DND-41 (cell line): ENCODE measurements at regions not wholly inside any gene's neighbourhood (a gene's known extent, or its start where the extent isn't known, plus 50 kb on each side); places are given as distances from the start of the nearest gene placed in this dataset.

ENCODE experiments used
- ATAC-seq: fragments of 200-7000 bp; cut with Tn5 transposase; 3 replicates; pipeline ENCODE4 v1.9.1; 2021; ENCODE audit warnings: low read depth; ENCODE audit not compliant: insufficient read depth
- DNase-seq: peaks from one replicate; pipeline ENCODE4 v3.0.0-alpha.2; 2020
- H2AFZ ChIP-seq: 2 replicates; pipeline ENCODE4 v1.6.0; 2012; ENCODE audit warnings: low read depth, low read length
- H3K27ac ChIP-seq: 2 replicates; pipeline ENCODE4 v1.5.1; 2012; ENCODE audit warnings: low read length, inconsistent platforms
- H3K27me3 ChIP-seq: fragments of 200-600 bp; sonication (generic); 2 replicates; pipeline ENCODE4 v1.6.0; 2012; ENCODE audit warnings: low read length, mild to moderate bottlenecking, inconsistent platforms; ENCODE audit not compliant: insufficient read depth, poor library complexity
- H3K36me3 ChIP-seq: 2 replicates; pipeline ENCODE4 v1.5.1; 2012; ENCODE audit warnings: low read length, inconsistent platforms; ENCODE audit not compliant: insufficient read depth
- H3K4me1 ChIP-seq: 2 replicates; pipeline ENCODE4 v1.5.1; 2012; ENCODE audit warnings: mild to moderate bottlenecking, low read length; ENCODE audit not compliant: insufficient read depth
- H3K4me2 ChIP-seq: 2 replicates; pipeline ENCODE4 v1.6.0; 2012; ENCODE audit warnings: mild to moderate bottlenecking, moderate library complexity, low read length, inconsistent platforms; ENCODE audit not compliant: insufficient read depth
- H3K4me3 ChIP-seq, 2 experiments: fragments of 200-600 bp in 1 of 2; shearing (Covaris generic) in 1 of 2; 2 replicates each; pipeline ENCODE4 v1.5.1; 2012 to 2016; ENCODE audit warnings: inconsistent platforms in 2 of 2, low read length in 2 of 2, mild to moderate bottlenecking in 2 of 2, low read depth in 1 of 2, moderate library complexity in 1 of 2
- H3K79me2 ChIP-seq: 2 replicates; pipeline ENCODE4 v1.6.0; 2012; ENCODE audit warnings: low read length, inconsistent platforms; ENCODE audit not compliant: insufficient read depth
- H3K9ac ChIP-seq: 2 replicates; pipeline ENCODE4 v1.6.0; 2012; ENCODE audit warnings: low read depth, mild to moderate bottlenecking, inconsistent platforms, low read length, moderate library complexity
- H3K9me3 ChIP-seq: 2 replicates; pipeline ENCODE4 v1.5.1; 2012; ENCODE audit warnings: low read length, moderate library complexity, mild to moderate bottlenecking, inconsistent platforms; ENCODE audit not compliant: insufficient read depth, severe bottlenecking
- H4K20me1 ChIP-seq: 2 replicates; pipeline ENCODE4 v1.6.0; 2012; ENCODE audit warnings: low read length; ENCODE audit not compliant: insufficient read depth
- CTCF ChIP-seq: IDR thresholded peaks from 2 replicates; pipeline ENCODE4 v1.5.1; 2012; ENCODE audit warnings: borderline replicate concordance, low read length, moderate library complexity, mild to moderate bottlenecking; ENCODE audit not compliant: poor library complexity, severe bottlenecking; ENCODE audit errors: extremely low read depth
- EZH2 ChIP-seq: IDR thresholded peaks from 3 replicates; pipeline ENCODE4 v1.6.1; 2012; ENCODE audit warnings: borderline replicate concordance, low read depth, mild to moderate bottlenecking, moderate library complexity, low read length, inconsistent platforms; ENCODE audit not compliant: severe bottlenecking

- H2AFZ ChIP-seq, result no peak overlapping the region
- no peaks in the 10 kb centered on the region for H3K27me3 ChIP-seq
- no peaks in the 10 kb centered on the region for H3K36me3 ChIP-seq
- no peak overlapping the region for H3K4me3 ChIP-seq
- no peak for TF ChIP-seq CTCF
- TF ChIP-seq EZH2, result no peak
- no peaks in the 10 kb centered on the region for H3K9me3 ChIP-seq
- no peak overlapping the region for H3K9ac ChIP-seq
- no peaks in the 10 kb centered on the region for H3K79me2 ChIP-seq
- H4K20me1 ChIP-seq, result no peaks in the 10 kb centered on the region
- H3K27ac ChIP-seq, result no peak overlapping the region
- H3K4me2 ChIP-seq, result no peak overlapping the region
- DNase-seq (peak; percentile 52), ATAC-seq (peak; percentile 69)
- no peaks in the 10 kb centered on the region for H3K4me1 ChIP-seq
Observed at GRCh38 chr10:120131183-120131582, 238.7 kb downstream of the SEC23IP start.

DNA sequence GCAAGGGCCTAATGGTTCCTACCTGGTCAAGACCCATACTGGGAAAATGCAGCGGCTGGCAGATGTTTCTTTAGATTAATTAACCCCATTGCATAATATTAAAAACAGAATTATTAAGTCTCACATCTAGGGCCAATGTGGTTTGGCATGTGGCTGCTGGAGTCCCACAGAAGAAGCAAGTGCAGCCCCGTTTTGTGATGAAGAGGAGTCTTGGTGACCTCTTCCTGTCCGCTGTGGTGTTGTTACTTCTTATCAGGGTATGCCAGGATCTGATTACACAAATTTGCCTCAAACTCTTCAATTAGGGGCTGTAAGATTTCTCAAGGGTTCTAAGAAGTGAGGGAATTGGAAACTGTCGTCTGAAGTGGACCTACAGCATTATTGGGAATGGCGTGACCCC lies 240.3 kb downstream of the SEC23IP start:
- no peak overlapping the region for H2AFZ ChIP-seq
- H3K79me2 ChIP-seq, result no peaks in the 10 kb centered on the region
- TF ChIP-seq CTCF (no peak), EZH2 (no peak)
- no peaks in the 10 kb centered on the region for H3K9me3 ChIP-seq
- no peaks in the 10 kb centered on the region for H3K4me1 ChIP-seq
- no peaks in the 10 kb centered on the region for H3K27me3 ChIP-seq
- H3K27ac ChIP-seq, result no peak overlapping the region
- H3K9ac ChIP-seq, result no peak overlapping the region
- no peaks in the 10 kb centered on the region for H3K36me3 ChIP-seq
- no peak overlapping the region for H3K4me2 ChIP-seq
- H4K20me1 ChIP-seq, result no peaks in the 10 kb centered on the region
- ATAC-seq, result no peak
- no peak for DNase-seq
- H3K4me3 ChIP-seq, result no peak overlapping the region

- no peak overlapping the region for H3K9ac ChIP-seq
- no peaks in the 10 kb centered on the region for H4K20me1 ChIP-seq
- TF ChIP-seq EZH2 (no peak), CTCF (no peak)
- H3K36me3 ChIP-seq, result no peaks in the 10 kb centered on the region
- no peak overlapping the region for H3K27ac ChIP-seq
- no peak overlapping the region for H3K4me3 ChIP-seq
- H3K4me1 ChIP-seq, result no peaks in the 10 kb centered on the region
- ATAC-seq, result no peak
- no peak overlapping the region for H3K4me2 ChIP-seq
- H3K9me3 ChIP-seq, result no peaks in the 10 kb centered on the region
- DNase-seq, result no peak
- no peak overlapping the region for H2AFZ ChIP-seq
- no peaks in the 10 kb centered on the region for H3K79me2 ChIP-seq
- H3K27me3 ChIP-seq, result no peaks in the 10 kb centered on the region
Observed at GRCh38 chr10:120138689-120139088, 246.2 kb downstream of the SEC23IP start.

DNA sequence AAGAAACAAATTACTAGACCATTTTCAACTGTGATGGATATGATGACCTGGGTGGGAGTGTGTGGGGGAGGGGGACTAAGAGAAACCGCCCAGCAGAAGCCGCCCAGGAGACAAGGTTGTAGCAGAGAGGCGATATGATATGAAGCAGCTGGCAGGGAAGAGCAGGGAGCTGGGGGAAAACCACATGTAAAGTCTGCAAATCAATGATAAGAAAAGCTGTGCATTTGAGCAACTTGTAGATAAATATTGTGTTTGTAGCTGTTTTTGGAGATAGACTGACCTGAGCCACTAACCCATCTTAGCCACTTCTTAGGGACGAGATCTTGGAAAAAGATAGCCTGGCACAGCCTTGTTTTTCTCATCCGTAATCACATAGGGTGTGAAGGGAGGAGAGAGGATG lies 252.6 kb downstream of the SEC23IP start:
- ATAC-seq (no peak), DNase-seq (no peak)
- H3K27ac ChIP-seq, result no peak overlapping the region
- no peaks in the 10 kb centered on the region for H3K4me1 ChIP-seq
- no peaks in the 10 kb centered on the region for H3K79me2 ChIP-seq
- no peaks in the 10 kb centered on the region for H3K27me3 ChIP-seq
- H3K9ac ChIP-seq, result no peak overlapping the region
- no peak for TF ChIP-seq EZH2
- TF ChIP-seq CTCF, result no peak
- no peak overlapping the region for H3K4me2 ChIP-seq
- no peaks in the 10 kb centered on the region for H3K9me3 ChIP-seq
- H2AFZ ChIP-seq, result no peak overlapping the region
- no peak overlapping the region for H3K4me3 ChIP-seq
- H4K20me1 ChIP-seq, result no peaks in the 10 kb centered on the region
- H3K36me3 ChIP-seq, result no peaks in the 10 kb centered on the region
